C1 segment of cervical spinal cord (tissue), 14 donors: ENCODE measurements at regions not wholly inside any gene's neighbourhood (a gene's known extent, or its start where the extent isn't known, plus 50 kb on each side); places are given as distances from the start of the nearest gene placed in this dataset.
"Not testable (repeated sequence)": the region's sequence is repeated elsewhere in the genome, so short reads cannot be mapped to it uniquely, and the experiment has no call there.

ENCODE experiments used
- DNase-seq, 14 donors: peaks; one replicate each; lab custom pipeline; 2025; lab: John Stamatoyannopoulos, UW

- DNase-seq, result no peak
These were observed 421.6 kb upstream of the PBX1 start for GRCh38 chr1:164137273-164137925.

- DNase-seq, result no peak
These were observed 417.2 kb upstream of the PBX1 start for GRCh38 chr1:164141797-164142196.

DNA sequence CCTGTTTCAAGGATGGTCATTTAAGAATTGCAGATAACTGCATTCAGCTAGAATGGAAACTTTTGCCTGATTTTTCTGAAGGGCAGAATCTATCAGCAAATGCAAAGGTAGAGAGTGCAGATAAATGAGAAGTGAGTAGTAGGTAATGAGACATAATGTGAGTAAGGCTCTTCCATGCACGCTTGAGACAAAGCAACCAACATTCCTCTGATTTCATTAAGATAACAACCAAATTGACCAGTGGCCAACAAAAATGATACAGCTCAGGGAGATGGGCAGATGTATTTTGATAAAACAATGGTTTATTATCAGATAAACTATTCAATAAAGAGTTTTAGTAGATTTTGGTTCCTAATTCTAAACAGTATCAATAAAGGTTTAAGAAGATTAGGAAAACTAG lies 404.4 kb upstream of the PBX1 start:
- DNase-seq, result no peak

- DNase-seq, result no peak
These were observed 403.6 kb upstream of the PBX1 start for GRCh38 chr1:164155347-164155746.

DNA sequence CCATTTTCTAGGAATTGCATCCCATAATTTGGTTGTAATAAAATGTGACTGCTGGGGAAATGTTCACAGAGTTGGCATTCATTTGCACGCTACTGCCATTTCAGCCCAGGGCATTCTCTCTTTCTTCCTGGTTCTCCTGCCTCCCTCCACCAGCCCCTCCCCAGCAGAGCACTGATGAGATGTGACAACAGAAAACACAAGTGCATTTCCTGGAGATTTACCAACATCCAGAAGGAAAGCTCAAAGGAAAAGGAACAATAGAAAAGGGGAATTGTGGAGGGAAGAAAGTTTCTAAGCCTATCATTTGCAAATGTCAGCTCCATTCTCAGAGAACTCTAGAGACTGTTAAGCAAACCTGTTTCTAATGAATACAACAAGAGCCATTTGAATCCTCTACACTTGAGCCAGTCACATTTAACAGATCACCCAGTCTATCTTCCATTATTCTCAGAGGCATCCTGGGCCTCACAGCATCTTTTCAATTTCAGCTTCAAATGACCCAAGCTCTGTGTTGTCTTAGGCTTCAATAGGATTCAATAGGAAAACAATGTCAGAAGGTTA lies 395.6 kb upstream of the PBX1 start:
- DNase-seq, result no peak

DNA sequence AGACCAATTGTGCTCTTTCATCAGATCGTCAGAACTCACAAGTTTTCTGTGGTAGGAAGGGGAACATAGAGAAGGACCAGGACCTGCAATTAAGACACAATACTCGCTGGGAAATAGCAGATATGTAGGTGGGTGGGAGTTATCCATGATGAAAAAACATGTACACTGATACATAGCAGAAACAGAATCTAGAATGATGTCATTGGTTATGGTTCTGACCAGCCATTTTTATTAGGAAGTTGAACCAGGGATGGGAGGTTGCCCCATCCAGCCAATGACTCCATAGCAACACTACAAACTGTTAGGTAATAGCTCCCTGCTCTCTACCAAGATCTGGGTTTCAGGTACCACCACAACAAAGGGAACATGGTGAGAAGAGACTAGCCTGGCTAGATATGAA lies 393.5 kb upstream of the PBX1 start:
- no peak for DNase-seq

GRCh38 chr1:164166454-164166853 lies 392.5 kb upstream of the PBX1 start:
- not testable (repeated sequence) for DNase-seq

DNA sequence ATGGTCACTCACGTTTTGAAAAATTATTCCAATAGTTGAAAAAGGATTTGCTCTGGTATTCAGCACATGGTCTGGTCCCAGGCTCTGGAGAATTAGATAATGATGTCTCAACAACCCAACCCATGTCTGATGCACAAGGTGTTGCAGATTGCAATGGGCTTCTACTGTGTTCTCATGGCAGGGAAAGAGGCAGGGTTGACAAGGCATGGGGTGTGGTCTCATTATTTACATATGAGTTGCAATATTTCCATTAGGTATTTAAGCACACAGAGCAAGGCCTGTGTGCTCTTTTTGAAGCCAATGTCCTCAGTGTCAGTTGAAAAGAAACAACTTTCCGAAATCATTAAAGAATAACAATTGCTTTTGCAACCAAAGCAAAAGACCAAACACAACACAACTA lies 381.9 kb upstream of the PBX1 start:
- DNase-seq, result no peak

GRCh38 chr1:164180824-164181223 lies 378.2 kb upstream of the PBX1 start:
- DNase-seq, result no peak

DNA sequence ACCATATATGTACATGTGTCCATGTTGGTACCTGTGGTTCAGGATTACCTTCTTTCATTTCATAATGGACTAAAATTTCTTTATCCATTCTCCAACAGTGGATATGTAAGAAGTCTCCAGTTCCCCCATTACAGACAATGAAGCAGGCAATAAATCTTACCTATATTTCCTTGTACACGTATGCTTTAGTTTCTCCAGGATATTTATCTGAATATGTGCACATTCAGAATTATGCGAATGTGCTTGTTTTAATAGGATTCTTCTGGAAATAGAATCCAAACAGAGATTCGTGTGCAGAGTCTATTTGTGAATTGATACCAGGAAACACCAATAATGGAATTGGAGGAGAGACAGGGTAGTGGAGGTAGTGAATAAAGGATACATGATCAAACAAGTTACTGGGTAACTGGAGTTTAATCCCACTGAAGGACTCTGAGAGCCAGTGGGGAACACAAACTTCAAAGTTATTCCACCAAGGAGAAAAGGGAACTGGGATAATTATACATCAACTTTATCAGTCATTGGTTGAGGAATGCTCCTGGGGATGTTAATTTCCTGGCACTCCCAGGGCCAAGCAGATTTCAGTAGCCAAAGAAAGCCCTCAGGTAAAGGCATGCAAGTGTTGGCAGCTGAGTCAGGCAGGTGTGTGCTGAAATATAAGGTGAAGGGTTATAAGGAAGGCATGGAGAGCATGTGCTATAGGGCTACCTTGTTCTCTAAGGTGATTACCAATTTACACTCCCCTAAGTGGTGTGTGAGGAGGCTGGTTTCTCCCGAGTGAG lies 374.9 kb upstream of the PBX1 start:
- DNase-seq, result no peak

DNA sequence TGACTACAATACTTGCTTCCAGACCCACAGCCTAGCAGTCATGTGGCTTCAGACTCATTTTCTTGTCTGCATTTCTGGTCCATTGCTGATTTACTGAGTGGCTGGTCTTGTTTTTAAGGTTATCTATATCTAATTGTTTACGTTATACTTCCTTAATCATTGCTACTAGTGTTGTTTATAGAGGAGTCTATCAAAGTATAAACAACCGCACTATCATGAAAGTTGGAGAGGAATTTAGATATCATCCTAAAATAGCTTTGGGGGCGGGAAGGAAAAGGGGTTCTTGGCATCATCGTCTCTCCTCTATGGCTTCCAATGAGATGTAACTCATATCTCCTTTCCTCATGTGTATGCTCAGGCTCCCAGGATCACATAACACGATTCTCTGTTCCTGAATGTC lies 372.1 kb upstream of the PBX1 start:
- no peak for DNase-seq

DNA sequence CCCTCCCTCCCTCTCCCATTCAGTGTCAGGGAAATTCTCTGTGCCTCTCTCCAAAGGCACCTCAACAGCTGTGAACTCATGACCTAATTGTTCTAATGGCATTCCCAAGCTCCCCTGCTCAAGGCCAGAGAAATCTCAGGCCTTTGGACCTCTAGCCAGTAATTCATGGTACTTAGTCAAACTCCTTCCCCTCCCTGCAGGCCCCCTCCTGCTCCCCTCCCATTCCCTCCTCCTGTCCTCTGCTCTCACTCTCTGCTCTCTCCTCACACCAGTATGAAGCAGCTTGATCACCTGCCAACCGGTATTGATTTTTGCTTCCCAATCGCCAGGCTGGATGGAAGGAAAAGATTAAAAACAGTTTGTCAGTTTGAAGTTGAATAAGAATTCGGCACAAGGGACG lies 370.5 kb upstream of the PBX1 start:
- no peak for DNase-seq

- DNase-seq, result no peak
These were observed 367.8 kb upstream of the PBX1 start for GRCh38 chr1:164191191-164191590.

GRCh38 chr1:164210211-164210739 lies 348.7 kb upstream of the PBX1 start:
- DNase-seq, result no peak

DNA sequence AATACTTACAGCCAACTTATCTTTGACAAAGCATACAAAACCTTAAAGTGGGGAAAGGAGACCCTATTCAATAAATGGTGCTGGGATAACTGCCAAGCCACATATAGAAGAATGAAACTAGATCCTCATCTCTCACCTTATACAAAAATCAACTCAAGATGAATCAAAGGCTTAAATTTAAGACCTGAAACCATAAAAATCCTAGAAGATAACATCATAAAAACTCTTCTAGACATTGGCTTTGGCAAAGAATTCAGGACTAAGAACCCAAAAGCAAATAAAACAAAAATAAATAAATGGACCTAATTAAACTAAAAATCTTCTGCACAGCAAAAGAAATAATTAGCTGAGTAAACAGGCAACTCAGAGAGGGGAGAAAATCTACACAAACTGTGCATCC lies 335.6 kb upstream of the PBX1 start:
- no peak for DNase-seq

GRCh38 chr1:164225011-164225410 lies 334.0 kb upstream of the PBX1 start:
- DNase-seq, result no peak

DNA sequence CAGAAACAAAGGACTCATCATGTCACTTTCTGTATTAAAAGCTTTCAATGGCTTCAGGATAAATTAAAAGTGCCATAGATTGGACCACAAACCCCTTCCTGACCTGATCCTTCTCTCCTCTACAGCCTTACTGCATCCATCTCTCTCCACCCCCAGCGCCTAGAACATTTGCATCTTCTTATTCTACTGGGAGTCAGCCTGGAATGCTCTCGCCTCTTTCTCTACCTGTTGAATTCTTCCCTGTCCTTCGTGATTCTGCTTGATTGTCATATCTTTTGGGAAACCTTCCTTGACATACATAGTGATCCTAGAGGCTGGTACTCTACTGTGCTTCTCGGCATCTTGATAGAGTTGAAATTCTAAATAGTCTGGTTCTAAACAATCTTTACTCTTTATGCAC lies 332.0 kb upstream of the PBX1 start:
- no peak for DNase-seq

DNA sequence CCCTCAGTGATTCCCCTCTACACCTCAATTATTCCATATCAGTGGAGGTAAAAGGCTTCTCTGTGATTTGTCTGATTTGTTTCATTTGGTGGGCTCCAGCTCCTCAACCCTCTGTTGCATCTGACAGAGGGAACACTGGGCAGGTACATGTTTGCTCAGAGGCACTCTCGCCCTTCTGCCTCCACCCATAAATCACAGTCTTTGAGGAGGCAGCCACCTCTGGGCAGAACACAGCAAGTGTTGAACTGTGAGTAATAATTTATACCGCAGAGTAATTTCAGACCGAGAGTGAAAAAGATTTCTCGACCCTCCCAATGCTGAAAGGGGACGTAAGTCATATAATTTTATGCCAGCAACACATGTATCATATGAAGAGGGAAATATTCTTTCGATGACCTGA lies 330.1 kb upstream of the PBX1 start:
- DNase-seq, result no peak

DNA sequence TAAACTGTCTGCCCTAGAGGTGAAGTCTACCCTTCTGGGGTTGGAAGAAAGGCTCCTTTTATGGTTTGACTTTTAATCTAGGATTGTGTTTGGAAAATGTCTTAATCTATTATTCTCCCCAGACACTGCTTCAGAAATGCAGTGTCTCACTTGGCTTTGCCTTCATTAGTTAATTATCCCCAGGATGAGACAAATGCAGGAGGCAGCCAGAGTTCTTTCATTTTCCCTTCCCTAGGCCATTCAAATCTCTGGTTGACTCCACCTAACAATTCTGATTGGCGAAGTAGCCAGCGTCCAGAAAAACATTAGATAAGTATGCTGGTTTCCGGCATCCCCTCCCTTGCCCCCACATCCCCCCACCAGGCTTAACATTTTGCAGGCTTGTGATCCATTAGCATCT lies 325.8 kb upstream of the PBX1 start:
- DNase-seq, result no peak

DNA sequence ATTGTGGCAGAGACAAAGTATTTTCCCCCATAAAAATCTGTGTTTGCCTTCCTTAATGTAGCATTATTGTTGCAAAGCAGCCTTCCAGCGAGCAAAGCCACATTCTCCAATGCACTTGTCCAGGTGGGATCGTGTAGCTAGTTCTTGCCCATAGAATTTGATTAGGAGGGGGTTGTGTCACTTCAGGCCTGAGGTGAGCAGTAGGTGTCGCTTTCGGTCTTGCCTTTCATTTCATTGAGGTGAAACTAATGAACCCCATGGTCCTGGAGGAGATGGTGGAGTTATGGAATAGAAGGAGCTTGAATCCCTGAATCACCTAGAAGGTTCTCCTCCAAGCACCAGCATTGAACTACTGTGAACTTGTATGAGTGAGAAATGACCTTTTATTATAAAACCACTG lies 318.9 kb upstream of the PBX1 start:
- DNase-seq, result no peak

DNA sequence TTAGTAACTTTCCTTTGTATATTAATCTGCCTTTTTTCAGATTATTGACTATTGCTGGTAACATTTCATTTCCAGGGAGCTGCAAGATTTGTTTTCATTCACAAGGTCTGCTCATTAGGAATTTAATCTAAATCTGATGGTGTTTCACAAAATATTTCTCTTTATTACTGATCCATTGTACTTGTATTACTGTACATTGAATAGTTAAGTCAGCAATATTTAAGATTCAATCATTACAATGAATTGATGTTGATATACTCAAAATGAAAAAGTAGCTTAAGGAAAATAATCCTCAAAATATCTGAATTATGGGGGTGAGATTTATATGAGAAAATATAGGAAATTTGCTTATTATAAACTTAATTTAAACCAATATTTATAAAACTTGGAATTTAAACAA lies 308.6 kb upstream of the PBX1 start:
- no peak for DNase-seq

DNA sequence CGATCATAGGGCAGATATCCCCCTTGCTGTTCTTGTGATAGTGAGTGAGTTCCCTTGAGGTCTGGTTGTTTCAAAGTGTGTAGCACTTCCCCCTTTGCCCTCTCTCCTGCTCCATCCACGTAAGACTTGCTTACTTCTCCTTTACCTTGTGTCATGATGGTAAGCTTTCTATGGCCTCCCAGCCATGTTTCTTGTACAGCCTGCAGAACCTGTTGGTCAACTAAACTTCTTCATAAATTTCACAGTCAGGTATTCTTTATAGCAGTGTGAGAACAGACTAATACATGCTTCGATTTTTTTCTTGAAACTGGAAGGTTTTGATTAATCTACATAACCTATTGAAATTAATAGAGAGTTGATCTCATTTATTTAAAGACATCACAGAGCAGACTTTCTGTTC lies 302.5 kb upstream of the PBX1 start:
- no peak for DNase-seq

- no peak for DNase-seq
These were observed 297.2 kb upstream of the PBX1 start for GRCh38 chr1:164261691-164262240.
